DMS 273 treated with DMSO at 0.1 percent for 48 hours (cell line): ENCODE measurements at regions not wholly inside any gene's neighbourhood (a gene's known extent, or its start where the extent isn't known, plus 50 kb on each side); places are given as distances from the start of the nearest gene placed in this dataset.

Source experiments
- DNase-seq: peaks from one replicate; lab custom pipeline; 2025; lab: John Stamatoyannopoulos, UW

DNA sequence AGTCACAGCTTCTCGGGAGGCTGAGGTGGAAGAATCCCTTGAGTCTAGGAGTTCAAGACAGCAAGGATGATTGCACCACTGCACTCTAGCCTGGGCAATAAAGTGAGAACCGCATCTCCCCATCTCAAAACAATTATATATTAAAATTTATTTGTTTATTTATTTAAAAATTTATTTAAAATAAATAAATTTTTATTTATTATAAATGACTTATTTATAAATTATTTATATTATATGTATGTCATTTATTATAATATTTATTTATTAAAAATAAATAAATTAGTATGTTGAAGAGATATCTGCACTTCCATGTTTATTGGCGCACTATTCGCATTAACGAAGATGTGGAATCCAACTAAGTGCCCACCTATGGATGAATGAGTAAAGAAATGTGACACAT, 683.2 kb upstream of the BRINP3 start:
- no peak for DNase-seq

DNA sequence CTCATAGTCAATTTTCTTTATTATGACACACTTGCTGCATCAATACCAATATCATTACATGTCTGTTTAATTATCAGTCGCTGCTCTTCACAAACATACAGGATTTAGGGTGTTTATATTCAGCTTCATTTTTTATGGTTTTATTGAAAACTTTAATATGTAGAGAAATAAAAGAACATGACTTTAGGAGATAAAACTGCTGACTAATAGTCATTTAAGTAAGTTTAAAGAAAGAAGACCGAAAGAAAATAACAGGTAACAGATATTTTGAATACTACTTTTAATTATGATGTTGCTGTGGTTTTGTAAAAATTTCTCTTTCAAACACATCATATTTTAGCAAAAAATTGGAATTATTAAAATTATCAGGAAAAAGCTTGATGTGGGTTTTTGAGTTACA, 685.1 kb upstream of the BRINP3 start:
- DNase-seq, result no peak

DNA sequence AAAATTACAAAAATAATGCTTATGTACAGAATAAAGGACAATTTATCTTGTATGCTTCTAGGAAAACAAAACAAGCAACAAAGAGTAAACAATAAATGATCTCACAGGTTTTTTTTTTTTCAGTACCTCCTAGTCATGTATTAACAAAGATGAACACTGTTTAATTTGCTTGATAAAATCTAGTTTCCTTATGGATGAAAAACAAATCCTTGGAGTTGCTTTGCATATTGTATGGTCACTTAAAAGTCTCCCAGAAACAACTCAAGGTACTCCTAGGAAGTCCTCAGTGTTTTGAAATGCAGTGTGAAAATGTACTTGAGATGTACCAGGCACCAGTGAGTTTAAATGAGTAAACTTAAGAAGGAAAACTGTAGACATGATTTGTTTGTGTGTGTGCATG, 686.0 kb upstream of the BRINP3 start:
- no peak for DNase-seq

DNA sequence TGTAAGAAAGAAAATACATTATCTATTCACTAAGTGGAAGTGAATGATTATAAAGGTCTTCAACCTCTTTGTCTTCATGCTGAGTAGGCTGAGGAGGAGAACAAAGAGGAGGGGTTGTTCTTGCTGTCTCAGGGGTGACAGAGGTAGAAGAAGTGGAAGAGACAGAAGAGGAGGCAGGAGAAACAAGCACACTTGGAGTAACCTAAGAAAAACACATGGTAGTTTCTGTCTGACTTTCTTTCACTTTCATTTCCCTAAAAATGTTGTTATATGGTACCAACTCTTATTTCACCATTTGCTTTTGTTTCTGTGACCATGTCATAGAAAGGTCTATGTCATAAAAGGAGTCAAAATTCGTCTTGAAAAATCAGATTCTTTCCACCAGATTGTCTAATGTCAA, 696.6 kb upstream of the BRINP3 start:
- DNase-seq, result no peak

DNA sequence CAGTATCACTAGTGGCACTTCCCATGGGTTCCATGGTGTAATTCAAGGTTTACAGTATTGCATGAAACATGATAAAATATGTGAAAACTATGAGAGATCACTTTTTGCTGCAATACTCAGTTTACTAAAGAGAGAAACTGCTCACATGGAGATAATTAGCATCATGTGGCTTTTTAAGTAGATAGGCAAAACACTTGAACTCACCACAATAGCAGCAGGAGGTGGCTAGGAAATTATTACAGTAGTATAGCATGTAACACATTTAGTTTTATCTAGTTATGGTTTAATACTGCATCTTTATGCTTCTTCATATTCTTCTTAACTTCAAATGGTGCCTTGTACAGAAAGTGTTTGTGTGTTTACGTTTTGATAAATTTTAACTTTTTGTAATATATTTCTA, 698.5 kb upstream of the BRINP3 start:
- no peak for DNase-seq

DNA sequence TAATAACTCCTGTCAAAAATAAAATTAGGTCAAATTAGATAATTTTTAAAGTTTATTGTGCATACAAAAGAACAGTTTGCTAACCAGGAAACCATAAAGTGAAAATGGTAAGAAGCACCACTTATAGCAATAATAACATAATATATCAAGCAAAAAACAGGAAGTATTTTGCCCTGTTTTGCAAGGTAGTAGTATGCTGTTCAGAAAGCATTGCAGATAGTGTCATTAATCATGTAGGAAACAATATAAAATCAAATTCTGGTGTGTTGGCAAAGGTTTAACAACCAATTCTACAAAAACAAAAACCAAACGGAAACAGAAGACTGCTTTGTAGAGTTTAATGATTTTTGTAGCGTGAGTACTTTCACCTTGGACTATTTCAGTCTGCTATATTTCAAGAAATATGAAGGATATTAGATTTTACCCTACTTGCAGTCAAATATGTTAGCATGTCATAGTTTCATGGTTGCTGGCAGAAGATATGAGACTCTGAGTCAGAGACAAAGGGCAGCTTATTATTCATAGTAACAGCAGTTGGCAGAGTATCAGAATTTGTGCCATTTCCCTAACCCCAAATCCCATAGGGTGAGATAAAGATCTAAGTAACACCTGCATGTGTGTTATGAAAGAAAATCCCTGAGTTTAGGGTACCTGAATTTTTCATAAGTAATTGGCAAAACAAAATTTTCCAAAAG, 729.0 kb upstream of the BRINP3 start:
- DNase-seq, result no peak

DNA sequence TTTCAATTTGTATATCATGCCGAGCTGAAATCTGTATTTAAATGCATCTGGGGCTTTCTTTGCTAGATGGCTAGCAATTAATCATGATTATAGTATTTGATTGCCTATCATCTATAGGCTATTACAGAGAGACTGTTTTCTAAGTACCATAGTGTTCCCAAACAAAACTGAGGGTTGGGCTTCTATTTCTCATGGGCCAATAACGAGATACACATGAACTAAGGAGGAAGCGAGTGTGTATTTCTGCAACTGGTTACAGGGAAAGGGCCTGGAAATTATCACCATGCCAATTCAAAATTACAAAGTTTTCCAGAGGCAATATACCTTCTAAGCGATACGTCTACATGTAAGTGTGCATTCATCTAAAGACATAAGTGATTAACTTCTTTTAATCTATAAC, 744.5 kb upstream of the BRINP3 start:
- no peak for DNase-seq

DNA sequence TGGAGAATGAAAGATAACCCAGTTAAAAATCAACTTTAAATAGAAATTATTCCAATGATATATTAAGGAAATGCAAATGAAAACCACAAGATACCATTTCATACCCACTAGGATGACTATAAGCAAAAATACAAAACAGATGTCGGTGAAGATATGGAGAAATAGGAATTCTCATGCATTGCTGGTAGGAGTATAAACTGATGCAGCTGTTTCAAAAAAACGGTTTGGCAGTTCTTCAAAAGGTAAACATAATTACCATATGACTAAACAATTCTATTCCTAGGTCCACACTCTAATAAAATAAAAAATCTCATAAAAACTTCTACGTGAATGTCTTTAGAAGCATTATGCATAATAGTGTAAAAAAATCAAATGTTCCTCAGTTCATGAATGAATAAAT, 763.3 kb upstream of the BRINP3 start:
- no peak for DNase-seq

DNA sequence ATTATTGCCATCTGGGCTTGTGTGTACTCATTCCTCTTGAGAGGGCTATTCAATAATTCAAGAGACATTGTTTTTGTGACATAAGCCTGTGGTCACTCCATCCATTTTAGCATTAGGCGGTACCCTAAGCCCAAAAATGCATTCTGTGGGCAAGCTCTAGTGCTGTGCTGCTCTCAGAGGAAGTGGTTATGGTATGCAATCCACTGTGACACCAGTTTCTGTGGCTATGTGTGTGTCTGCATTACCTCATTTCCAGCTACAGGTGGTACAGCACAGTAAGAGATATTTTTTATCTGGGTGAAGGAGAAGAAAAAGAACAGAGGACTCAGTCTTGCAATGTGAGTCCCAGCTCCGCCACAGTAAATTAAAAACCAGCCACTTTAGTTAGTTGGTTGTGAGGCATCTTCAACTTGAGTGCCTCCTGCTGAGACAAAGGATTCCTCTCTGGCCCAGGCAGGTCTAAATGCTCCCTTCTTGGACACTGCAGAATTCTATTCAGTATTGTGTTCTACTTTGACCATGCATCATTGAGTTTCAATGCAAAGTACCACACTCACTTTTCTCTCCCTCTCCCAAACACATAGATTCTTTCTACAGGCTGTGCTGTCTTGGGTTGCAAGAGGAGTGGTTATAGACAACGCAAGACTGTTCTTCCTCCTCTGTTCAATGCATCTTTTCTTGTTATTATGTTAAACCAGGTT, 777.8 kb upstream of the BRINP3 start:
- no peak for DNase-seq

DNA sequence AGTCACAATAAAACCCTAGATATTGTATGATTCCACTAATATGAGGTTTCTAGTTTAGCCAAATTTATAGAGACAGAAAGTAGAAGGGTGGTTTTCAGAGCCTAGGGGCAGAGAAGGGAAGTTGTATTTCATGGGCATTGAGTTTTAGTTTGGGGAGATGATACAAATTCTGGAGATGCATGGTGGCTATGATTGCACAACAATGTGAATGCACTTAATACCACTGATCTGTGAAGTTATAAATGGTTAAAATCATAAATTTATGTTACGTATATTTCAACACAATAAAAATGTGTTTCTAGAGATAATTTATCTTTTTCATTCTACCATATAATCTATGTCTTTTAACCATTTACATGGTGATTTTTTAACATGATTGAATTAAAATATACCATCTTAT, 779.3 kb upstream of the BRINP3 start:
- DNase-seq, result no peak

DNA sequence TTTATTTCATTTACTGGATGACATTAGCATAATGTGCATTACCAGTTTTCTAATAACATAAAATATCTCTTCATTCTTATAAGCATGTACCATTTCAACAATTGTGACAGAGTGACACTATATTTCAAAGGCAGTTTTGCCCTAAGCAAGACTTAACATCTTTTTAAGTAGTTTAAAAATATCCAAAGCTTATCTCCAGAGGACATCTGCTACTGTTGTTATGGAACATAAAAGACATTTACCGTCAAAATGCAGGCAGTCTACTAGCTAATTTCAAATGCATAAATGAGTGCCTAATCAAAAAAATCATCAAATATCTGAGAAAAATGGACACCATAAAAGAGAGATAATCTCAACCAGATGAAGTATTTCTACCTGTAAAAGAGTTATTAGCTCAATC, 782.4 kb upstream of the BRINP3 start:
- DNase-seq, result no peak

DNA sequence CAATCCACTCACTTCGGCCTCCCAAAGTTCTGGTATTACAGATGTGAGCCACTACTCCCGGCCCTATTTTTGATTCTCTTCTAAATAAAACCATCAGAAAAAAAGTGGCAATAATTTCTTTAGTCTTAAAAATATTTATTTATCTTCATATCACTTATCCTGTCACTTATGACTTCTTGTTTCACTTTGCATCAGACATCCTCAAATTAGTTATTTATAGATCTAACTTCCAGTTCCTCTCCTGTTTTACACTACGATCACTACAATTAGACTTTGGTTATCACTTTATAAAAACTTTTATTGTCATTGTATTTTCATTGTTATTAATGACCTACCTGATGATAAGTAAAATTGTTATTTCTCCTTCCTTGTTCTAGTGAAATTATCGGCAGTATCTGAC, 783.4 kb upstream of the BRINP3 start:
- DNase-seq, result no peak

DNA sequence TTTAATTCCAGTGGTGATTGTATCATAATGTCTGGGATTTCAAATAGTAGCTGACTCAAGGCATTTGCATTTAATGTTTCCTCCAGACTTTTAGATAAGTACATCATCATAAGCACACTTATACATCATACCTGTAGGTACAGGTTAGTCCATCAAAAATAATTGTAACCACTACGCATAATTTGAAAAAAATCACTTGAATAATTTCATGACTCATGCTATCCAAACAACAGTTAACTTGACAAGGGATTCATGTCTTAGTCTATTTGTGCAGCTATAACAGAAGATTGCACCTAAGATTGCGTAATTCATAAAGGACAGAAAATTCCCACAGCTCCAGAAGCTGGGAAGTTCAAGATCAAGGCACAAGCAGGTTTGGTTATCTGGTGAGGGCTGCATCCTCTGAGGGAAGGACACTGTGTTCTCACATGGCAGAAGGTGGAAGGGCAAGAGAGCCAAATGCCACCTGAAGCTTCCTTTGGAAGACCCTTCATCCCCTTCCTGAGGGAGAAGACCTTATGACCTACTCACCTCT, 801.7 kb upstream of the BRINP3 start:
- DNase-seq, result no peak

DNA sequence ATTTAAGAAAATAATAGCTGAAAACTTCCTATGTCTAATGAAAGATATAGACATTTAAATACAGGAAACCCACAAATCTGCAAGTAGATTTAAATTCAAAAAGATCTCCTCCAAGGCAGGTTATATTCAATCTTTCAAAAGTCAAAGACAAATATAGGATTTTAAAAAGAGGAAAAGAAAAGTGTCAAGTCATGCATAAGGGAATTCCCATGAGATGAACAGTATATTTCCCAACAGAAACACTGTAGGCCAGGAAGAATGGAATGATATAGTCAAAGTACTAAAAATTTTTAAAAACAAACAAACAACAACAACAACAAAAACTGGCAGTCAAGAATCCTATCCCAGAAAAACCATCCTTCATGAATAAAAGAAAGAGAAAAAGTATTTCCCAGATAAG, 806.5 kb upstream of the BRINP3 start:
- DNase-seq, result no peak

DNA sequence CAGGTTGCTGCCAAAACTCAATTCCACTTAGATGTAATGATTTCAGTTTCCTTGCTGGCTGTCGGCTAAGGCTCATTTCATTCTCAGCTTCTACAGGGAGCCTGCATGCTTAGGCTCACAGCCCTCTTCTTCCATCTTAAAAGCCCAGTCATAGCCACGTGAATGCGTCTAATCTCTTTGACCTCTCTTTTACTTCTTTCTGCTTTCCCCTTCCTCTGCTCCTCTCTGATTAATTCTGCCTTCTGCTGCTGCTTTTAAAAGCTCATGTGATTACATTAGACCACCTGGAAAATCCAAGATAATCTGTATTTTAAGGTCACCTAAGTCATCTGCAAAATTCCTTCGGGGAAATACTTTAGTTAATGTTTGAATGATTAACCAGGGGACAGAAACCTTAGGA, 812.8 kb upstream of the BRINP3 start:
- DNase-seq, result no peak

DNA sequence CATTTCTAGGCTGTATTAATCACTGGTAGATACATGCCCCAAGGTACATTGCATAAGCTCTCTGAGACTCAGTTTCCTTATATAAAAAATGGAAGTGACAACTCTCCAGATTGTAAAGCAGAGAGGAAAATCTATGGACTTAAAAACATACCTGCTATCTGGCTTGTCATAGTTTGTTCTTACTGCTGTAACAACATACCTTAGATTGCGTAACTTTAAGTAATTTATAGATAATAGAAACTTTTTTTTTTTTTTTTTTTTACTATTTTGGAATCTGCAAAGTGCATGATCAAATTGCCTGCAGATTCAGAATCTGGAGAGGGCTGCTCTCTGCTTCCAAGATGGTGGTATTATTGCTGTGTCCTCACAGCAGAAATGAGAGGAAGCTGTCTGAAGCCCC, 827.7 kb upstream of the BRINP3 start:
- no peak for DNase-seq

DNA sequence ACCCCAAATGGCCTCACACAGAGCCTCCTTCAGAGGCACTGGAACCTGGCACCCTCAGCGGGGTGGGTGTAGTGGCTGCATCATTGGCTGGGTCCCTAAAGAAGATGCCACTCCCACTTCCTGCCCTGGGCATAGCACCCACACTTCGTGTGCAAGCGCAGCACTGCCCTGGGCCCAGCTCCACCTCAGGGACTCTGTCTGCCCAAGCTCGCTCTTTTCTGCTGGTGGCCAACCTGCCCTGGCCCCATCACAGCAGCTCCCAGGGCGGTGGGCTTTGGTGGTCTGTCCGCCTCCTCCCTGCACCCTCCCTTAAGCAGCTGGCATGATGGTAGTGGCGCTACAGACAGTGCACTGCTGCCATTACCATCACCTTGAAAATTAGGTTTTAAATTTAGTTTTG, 829.3 kb upstream of the BRINP3 start:
- DNase-seq, result no peak

DNA sequence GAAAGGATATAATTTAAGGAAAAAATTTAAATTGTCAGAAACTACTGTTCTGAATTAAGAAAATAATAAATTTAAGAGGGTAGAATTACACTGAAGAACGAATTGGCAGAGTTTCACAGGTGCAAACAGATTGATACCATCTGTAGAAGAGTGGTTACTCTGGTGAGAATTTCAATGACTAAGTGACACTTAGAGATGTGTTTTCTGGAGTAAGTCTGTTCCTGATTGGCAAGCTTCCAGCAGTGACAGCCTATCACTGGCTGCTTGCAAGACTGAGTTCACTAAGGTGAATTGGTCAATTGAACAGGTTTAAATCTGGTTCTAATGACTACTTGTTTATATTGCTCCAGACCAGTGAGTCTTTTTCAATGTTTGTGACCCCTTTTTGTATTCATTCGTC, 838.2 kb upstream of the RGS18 start:
- DNase-seq, result no peak

DNA sequence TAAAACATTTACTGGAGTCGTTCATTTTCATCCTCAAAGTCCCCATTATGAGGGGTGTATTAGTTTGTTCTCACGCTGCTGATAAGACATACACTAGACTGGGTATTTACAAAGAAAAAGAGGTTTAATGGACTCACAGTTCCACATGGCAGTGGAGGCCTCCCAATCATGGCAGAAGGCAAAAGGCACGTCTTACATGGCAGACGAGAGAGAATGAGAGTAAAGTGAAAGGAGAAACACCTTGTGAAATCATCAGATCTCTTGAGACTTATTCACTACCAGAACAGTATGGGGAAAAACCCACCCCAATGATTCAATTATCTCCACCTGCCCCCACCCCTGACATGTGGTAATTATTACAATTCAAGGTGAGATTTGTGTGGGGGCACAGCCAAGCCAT, 830.4 kb upstream of the RGS18 start:
- no peak for DNase-seq

DNA sequence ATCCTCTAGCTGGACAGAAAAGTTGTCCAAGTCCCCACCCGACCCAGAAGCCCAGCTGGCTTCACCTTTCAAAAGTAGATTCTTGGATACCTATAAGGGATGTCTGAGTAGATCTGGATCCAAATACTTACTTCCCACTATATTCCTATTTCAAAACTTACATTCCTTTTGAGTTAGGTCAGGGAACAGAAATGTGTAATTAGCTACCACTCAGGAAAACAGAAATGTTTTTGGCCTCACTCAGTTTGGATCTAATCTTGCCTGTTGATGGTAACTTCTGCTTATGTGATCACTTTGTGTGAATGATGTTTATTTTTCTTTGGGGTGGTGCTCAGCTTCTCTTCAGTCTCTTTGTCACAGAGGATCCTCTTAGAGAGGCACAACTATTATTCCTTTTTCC, 814.4 kb upstream of the RGS18 start:
- no peak for DNase-seq

DNA sequence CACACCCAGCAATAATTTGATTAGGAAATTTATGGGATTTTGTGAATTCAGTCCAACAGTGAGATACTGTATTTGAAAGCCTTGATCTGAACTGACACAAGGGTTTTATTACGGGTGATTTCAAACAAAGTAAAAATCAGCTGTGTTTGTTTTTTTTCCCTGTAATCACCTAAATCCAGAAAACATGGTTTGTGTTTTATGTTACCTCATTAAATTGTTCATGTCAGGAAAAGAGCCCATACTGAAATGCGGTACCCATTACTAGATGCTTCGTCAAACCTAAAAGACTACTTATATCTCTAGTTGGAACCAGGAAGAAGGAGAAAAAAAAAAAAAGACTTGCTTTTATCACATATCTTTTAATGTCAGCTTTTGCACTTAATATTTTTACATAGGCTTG, 811.9 kb upstream of the RGS18 start:
- no peak for DNase-seq

DNA sequence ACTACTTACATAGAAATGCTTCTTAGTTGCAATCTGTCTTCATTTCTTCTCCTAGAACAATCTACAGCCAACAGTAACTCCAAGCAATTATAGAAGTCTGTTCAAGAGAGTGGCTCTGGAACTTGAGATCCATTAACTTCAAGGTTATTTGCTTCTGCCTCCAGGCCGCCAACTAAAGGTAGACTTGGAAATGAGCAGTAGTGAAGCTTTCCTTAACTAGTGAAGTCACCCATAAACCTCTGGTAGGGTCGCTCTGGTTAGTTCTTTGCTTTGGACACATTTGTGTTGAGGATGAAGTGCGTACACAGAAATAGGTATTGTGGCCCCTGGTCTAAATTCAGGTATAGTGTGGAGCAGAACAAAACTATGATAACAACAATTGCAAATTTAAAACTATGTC, 809.9 kb upstream of the RGS18 start:
- no peak for DNase-seq

DNA sequence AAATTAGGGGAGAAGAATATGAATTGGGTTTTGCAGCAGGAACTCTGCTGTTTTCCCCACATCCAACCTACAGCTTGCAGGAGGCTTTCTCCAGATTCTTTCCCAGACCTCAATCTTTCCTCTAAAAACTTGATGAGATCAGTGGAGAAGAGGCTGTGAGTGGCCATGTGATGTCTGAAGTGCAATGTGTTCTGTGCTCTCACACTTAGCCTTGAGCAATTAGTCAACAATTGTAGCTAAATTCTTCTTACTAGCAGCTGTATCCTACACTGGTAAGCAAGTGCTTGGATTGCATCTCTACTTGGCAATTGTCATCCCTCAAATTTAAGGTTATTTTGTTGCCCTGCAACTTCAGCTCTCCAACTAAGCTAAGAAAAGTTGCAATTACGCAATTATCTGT, 807.3 kb upstream of the RGS18 start:
- no peak for DNase-seq

DNA sequence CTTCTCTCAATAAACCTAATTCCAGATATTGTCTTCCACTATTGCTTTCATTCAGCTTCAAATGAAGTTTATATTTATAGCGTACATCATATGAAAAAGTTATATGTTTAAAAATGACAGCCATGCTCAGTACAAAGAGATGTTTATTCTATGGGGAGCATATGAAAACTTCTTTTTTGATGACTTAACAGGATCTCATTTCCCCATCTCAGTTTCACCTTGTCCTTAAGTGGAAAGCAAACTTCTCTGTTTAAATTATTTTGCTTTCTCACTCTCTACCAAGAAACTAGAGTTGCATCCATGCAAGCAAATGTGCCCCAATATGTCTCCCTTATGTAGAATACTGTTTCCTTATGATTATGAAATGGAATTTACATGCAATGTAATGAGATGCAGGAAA, 799.5 kb upstream of the RGS18 start:
- no peak for DNase-seq
